H9 (cell line): ENCODE measurements at regions not wholly inside any gene's neighbourhood (a gene's known extent, or its start where the extent isn't known, plus 50 kb on each side); places are given as distances from the start of the nearest gene placed in this dataset.

Source experiments
- DNase-seq: peaks from one replicate; pipeline ENCODE4 v3.0.0-alpha.2; 2017
- H2AFZ ChIP-seq: one replicate; pipeline ENCODE4 v1.6.1; 2013; ENCODE audit warnings: mild to moderate bottlenecking, low read length, control low read depth, moderate library complexity
- H2AK5ac ChIP-seq: 2 replicates; pipeline ENCODE4 v1.6.1; 2013; ENCODE audit warnings: low read length, control low read depth, mixed read lengths; ENCODE audit not compliant: insufficient read length
- H2BK120ac ChIP-seq: one replicate; pipeline ENCODE4 v1.6.1; 2013; ENCODE audit warnings: low read depth, mild to moderate bottlenecking, low read length, control low read depth, inconsistent platforms; ENCODE audit not compliant: poor library complexity, severe bottlenecking
- H2BK12ac ChIP-seq: 2 replicates; pipeline ENCODE4 v1.6.1; 2013; ENCODE audit warnings: low read length, control low read depth, mixed read lengths, low read depth; ENCODE audit not compliant: insufficient read length
- H2BK15ac ChIP-seq: 2 replicates; pipeline ENCODE4 v1.6.1; 2013; ENCODE audit warnings: low read depth, low read length, control low read depth
- H2BK20ac ChIP-seq: one replicate; pipeline ENCODE4 v1.6.1; 2013; ENCODE audit warnings: low read depth, mild to moderate bottlenecking, low read length, control low read depth, inconsistent platforms; ENCODE audit not compliant: poor library complexity, severe bottlenecking
- H2BK5ac ChIP-seq: 2 replicates; pipeline ENCODE4 v1.6.1; 2013; ENCODE audit warnings: low read length, control low read depth, mixed read lengths; ENCODE audit not compliant: insufficient read length
- H3K14ac ChIP-seq: 2 replicates; pipeline ENCODE4 v1.6.1; 2013; ENCODE audit warnings: low read length, control low read depth; ENCODE audit not compliant: insufficient read depth
- H3K18ac ChIP-seq: 2 replicates; pipeline ENCODE4 v1.6.1; 2013; ENCODE audit warnings: low read depth, mild to moderate bottlenecking, mixed read lengths, low read length, control low read depth; ENCODE audit not compliant: insufficient read length
- H3K23ac ChIP-seq: 2 replicates; pipeline ENCODE4 v1.6.1; 2013; ENCODE audit warnings: low read length, control low read depth, mixed read lengths, low read depth; ENCODE audit not compliant: insufficient read length
- H3K23me2 ChIP-seq: 2 replicates; pipeline ENCODE4 v1.6.1; 2013; ENCODE audit warnings: low read depth, mild to moderate bottlenecking, mixed read lengths, low read length, control low read depth; ENCODE audit not compliant: insufficient read length, poor library complexity, severe bottlenecking
- H3K27ac ChIP-seq: 2 replicates; pipeline ENCODE4 v1.5.1; 2013; ENCODE audit warnings: low read length, control low read depth, mixed read lengths, low read depth; ENCODE audit not compliant: insufficient read length
- H3K27me3 ChIP-seq: 2 replicates; pipeline ENCODE4 v1.6.1; 2013; ENCODE audit warnings: low read length, control low read depth, inconsistent platforms; ENCODE audit not compliant: insufficient read depth
- H3K4ac ChIP-seq: 2 replicates; pipeline ENCODE4 v1.6.1; 2013; ENCODE audit warnings: low read depth, mild to moderate bottlenecking, control low read depth, inconsistent platforms, low read length, moderate library complexity
- H3K4me1 ChIP-seq: 2 replicates; pipeline ENCODE4 v1.6.1; 2013; ENCODE audit warnings: low read length, control low read depth, inconsistent platforms; ENCODE audit not compliant: insufficient read depth
- H3K4me2 ChIP-seq: 2 replicates; pipeline ENCODE4 v1.6.1; 2013; ENCODE audit warnings: low read length, control low read depth, mixed read lengths; ENCODE audit not compliant: insufficient read length, insufficient read depth
- H3K56ac ChIP-seq: 2 replicates; pipeline ENCODE4 v1.6.1; 2013; ENCODE audit warnings: low read depth, mild to moderate bottlenecking, mixed read lengths, low read length, control low read depth; ENCODE audit not compliant: insufficient read length
- H3K79me1 ChIP-seq: 2 replicates; pipeline ENCODE4 v1.6.1; 2013; ENCODE audit warnings: low read depth, mild to moderate bottlenecking, moderate library complexity, low read length, control low read depth, inconsistent platforms; ENCODE audit not compliant: insufficient read depth, poor library complexity, severe bottlenecking
- H3K79me2 ChIP-seq: 2 replicates; pipeline ENCODE4 v1.6.1; 2013; ENCODE audit warnings: low read length, control low read depth, inconsistent platforms; ENCODE audit not compliant: insufficient read depth
- H3K9ac ChIP-seq: 2 replicates; pipeline ENCODE4 v1.6.1; 2013; ENCODE audit warnings: low read length, control low read depth, mixed read lengths; ENCODE audit not compliant: insufficient read length; ENCODE audit errors: extremely low read depth
- H3K9me3 ChIP-seq: one replicate; pipeline ENCODE4 v1.6.1; 2013; ENCODE audit warnings: low read depth, low read length, inconsistent platforms; ENCODE audit not compliant: control insufficient read depth
- H3T11ph ChIP-seq: one replicate; pipeline ENCODE4 v1.6.1; 2013; ENCODE audit warnings: mild to moderate bottlenecking, low read length, control low read depth, inconsistent platforms
- H4K20me1 ChIP-seq: one replicate; pipeline ENCODE4 v1.6.1; 2013; ENCODE audit not compliant: control insufficient read depth, insufficient read length, insufficient read depth
- H4K5ac ChIP-seq: 2 replicates; pipeline ENCODE4 v1.6.1; 2013; ENCODE audit warnings: low read depth, mild to moderate bottlenecking, mixed read lengths, low read length, control low read depth; ENCODE audit not compliant: insufficient read length
- H4K8ac ChIP-seq: replicated peaks from 2 replicates; pipeline ENCODE4 v1.6.1; 2013; ENCODE audit warnings: low read length, control low read depth, mixed read lengths, low read depth; ENCODE audit not compliant: insufficient read length
- H4K91ac ChIP-seq: 2 replicates; pipeline ENCODE4 v1.6.1; 2013; ENCODE audit warnings: low read depth, mild to moderate bottlenecking, moderate library complexity, mixed read lengths, low read length, control low read depth; ENCODE audit not compliant: insufficient read length
- H3K27ac Mint-ChIP-seq, 3 experiments: 2 replicates in 2 of 3; 3 replicates in 1 of 3; pipeline ENCODE4 v1.8.0; 2020 to 2021; ENCODE audit warnings: mixed read lengths in 3 of 3, mild to moderate bottlenecking in 1 of 3, moderate library complexity in 1 of 3
- H3K27me3 Mint-ChIP-seq: 2 replicates; pipeline ENCODE4 v1.8.0; 2021; ENCODE audit warnings: low read depth, mild to moderate bottlenecking, moderate library complexity, mixed read lengths
- H3K36me3 Mint-ChIP-seq, 3 experiments: 2 replicates in 2 of 3; 3 replicates in 1 of 3; pipeline ENCODE4 v1.8.0; 2020 to 2021; ENCODE audit warnings: low read depth in 3 of 3, mixed read lengths in 3 of 3; ENCODE audit not compliant: insufficient read depth in 1 of 3
- H3K4me1 Mint-ChIP-seq, 2 experiments: 2 replicates each; pipeline ENCODE4 v1.8.0; 2020; ENCODE audit warnings: mixed read lengths in 2 of 2
- H3K4me3 Mint-ChIP-seq, 2 experiments: 2 replicates in 1 of 2; 3 replicates in 1 of 2; pipeline ENCODE4 v1.8.0; 2020 to 2021; ENCODE audit warnings: mild to moderate bottlenecking in 2 of 2, mixed read lengths in 2 of 2, moderate library complexity in 1 of 2
- H3K9me3 Mint-ChIP-seq, 2 experiments: 2 replicates in 1 of 2; 3 replicates in 1 of 2; pipeline ENCODE4 v1.8.0; 2020; ENCODE audit warnings: mild to moderate bottlenecking in 2 of 2, mixed read lengths in 2 of 2, moderate library complexity in 1 of 2
- WGBS: extraction: QIAGEN DNeasy Blood & Tissue Kit; methylation state at CpG from one replicate; pipeline ENCODE4 v1.1.7; 2013; ENCODE audit warnings: missing lambda C conversion rate, low lambda C conversion rate, mixed read lengths; ENCODE audit not compliant: insufficient read length; ENCODE audit errors: extremely low coverage; 5-methylcytosine and 5-hydroxymethylcytosine counted together
- TF ChIP-seq, protein P1 (sequence below): fragments of 200-600 bp; sonication (generic); conservative IDR thresholded peaks from 3 replicates; pipeline ENCODE4 v1.8.0; 2021; ENCODE audit warnings: antibody characterized with exemption, mild to moderate bottlenecking

DNA sequence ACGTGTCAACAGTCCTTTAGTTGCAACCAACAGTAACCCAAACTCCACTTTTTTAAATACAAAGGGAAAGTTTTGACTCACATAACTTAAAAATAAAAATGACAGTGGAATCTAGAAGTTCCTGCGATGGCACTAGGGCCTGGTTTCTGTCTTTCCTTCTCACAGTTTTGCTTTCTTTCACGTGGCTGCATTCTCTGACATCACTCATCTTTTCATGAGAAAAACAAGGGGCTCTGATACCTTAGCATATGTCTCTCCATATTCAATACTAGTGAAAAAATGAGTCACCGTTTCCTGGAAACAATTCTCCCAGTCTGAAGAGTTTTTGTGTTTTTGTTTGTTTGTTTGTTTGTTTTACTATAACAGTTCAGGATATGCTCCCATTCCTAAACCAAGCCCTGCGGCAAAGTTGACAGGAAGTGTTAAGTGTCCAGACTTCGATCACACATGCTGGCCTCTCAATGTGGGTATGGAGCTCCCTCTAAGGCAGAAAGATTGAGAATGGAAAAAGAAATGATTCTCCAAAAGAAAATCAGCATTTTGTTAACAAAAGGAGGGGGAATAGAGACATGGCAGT, 483.3 kb downstream of the TTLL7 start:
- H3K36me3 Mint-ChIP-seq, result no peaks in the 10 kb centered on the region
- Histone ChIP-seq H2AK5ac (no peak overlapping the region), H2BK20ac (no peak overlapping the region), H3K9me3 (no peaks in the 10 kb centered on the region), H3K79me1 (no peaks in the 10 kb centered on the region), H3K23ac (no peak overlapping the region), H2AFZ (no peak overlapping the region), H2BK15ac (no peak overlapping the region), H2BK5ac (no peak overlapping the region), H3K4me2 (no peak overlapping the region), H3K14ac (no peak overlapping the region), H2BK120ac (no peak overlapping the region), H3K79me2 (no peaks in the 10 kb centered on the region), H2BK12ac (no peak overlapping the region), H3K23me2 (no peaks in the 10 kb centered on the region), H4K8ac (no peak overlapping the region), H3T11ph (no peak overlapping the region), H3K4ac (no peak overlapping the region), H4K5ac (no peak overlapping the region), H3K18ac (no peak overlapping the region), H3K9ac (no peak overlapping the region), H3K4me1 (no peaks in the 10 kb centered on the region), H3K56ac (no peak overlapping the region), H4K91ac (no peak overlapping the region), H3K27me3 (no peaks in the 10 kb centered on the region), H4K20me1 (no peaks in the 10 kb centered on the region), H3K27ac (no peak overlapping the region)
- TF ChIP-seq, protein P1, sequence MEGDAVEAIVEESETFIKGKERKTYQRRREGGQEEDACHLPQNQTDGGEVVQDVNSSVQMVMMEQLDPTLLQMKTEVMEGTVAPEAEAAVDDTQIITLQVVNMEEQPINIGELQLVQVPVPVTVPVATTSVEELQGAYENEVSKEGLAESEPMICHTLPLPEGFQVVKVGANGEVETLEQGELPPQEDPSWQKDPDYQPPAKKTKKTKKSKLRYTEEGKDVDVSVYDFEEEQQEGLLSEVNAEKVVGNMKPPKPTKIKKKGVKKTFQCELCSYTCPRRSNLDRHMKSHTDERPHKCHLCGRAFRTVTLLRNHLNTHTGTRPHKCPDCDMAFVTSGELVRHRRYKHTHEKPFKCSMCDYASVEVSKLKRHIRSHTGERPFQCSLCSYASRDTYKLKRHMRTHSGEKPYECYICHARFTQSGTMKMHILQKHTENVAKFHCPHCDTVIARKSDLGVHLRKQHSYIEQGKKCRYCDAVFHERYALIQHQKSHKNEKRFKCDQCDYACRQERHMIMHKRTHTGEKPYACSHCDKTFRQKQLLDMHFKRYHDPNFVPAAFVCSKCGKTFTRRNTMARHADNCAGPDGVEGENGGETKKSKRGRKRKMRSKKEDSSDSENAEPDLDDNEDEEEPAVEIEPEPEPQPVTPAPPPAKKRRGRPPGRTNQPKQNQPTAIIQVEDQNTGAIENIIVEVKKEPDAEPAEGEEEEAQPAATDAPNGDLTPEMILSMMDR, result no peak
- no CpG with 5 or more reads among the region's 6 CpGs for WGBS
- H3K4me1 Mint-ChIP-seq, result no peaks in the 10 kb centered on the region
- H3K9me3 Mint-ChIP-seq, result no peaks in the 10 kb centered on the region
- DNase-seq, result no peak
- no peak overlapping the region for H3K27ac Mint-ChIP-seq
- H3K27me3 Mint-ChIP-seq, result no peaks in the 10 kb centered on the region
- no peak overlapping the region for H3K4me3 Mint-ChIP-seq
